Mammary epithelial cell (primary cell): ENCODE measurements at regions not wholly inside any gene's neighbourhood (a gene's known extent, or its start where the extent isn't known, plus 50 kb on each side); places are given as distances from the start of the nearest gene placed in this dataset.
"Not testable (repeated sequence)": the region's sequence is repeated elsewhere in the genome, so short reads cannot be mapped to it uniquely, and the experiment has no call there.

ENCODE experiments used
- CTCF ChIP-seq, 2 donors: IDR thresholded peaks in 1 of 2; conservative IDR thresholded peaks in 1 of 2; 2 replicates each; pipeline ENCODE4 v1.5.1; 2011 to 2012; ENCODE audit warnings: inconsistent platforms in 2 of 2, low read length in 2 of 2, mild to moderate bottlenecking in 2 of 2, control low read depth in 1 of 2, low read depth in 1 of 2; ENCODE audit not compliant: insufficient read depth in 1 of 2; ENCODE audit errors: extremely low read depth in 1 of 2
- EZH2 ChIP-seq: IDR thresholded peaks from 2 replicates; pipeline ENCODE4 v1.6.1; 2012; ENCODE audit warnings: low read length, inconsistent platforms, borderline replicate concordance

GRCh38 chr1:149664624-149665023 is 81.0 kb downstream of the PPIAL4C start:
- TF ChIP-seq CTCF (conservative IDR thresholded peaks at IDR 0.05 in 1 of 2, IDR thresholded peaks at IDR 0.05 in 1 of 2; ENCODE audit: extremely low read depth in 1 of 2, insufficient read depth in 1 of 2, low read depth in 1 of 2, low read length in 2 of 2); EZH2: not testable (repeated sequence)
